OCI-LY7 (cell line): ENCODE measurements at regions not wholly inside any gene's neighbourhood (a gene's known extent, or its start where the extent isn't known, plus 50 kb on each side); places are given as distances from the start of the nearest gene placed in this dataset.

Source experiments
- BruUV-seq: library from RNA; stranded (reverse); fragments of 400-500 nt; replicated peaks from 2 replicates; lab custom pipeline; 2021; lab: Mats Ljungman, UMichigan
- CTCF ChIA-PET: fragments of 300-600 bp; sonication (Branson Sonifier 250); formaldehyde crosslinking; loops from one replicate; lab custom pipeline; 2022; ENCODE audit warnings: antibody characterized with exemption; ENCODE audit not compliant: unreplicated experiment; lab: Charles Lee
- POLR2A ChIA-PET: fragments of 300-600 bp; sonication (Branson Sonifier 250); formaldehyde crosslinking; loops from one replicate; lab custom pipeline; 2022; ENCODE audit warnings: antibody characterized with exemption; lab: Charles Lee
- DNase-seq: peaks from one replicate; pipeline ENCODE4 v3.0.0-alpha.2; 2015; ENCODE audit warnings: low spot score
- H2AFZ ChIP-seq: fragments of 200-600 bp; sonication (generic), shearing (Covaris generic); 2 replicates; pipeline ENCODE4 v1.6.1; 2014; ENCODE audit warnings: mild to moderate bottlenecking, antibody characterized with exemption, low read length, moderate library complexity
- H3K27ac ChIP-seq: fragments of 200-600 bp; sonication (generic); 2 replicates; pipeline ENCODE4 v1.5.1; 2014; ENCODE audit warnings: mixed run types, low read depth, mild to moderate bottlenecking, moderate library complexity, low read length, inconsistent platforms; ENCODE audit not compliant: poor library complexity, severe bottlenecking
- H3K36me3 ChIP-seq: fragments of 200-600 bp; sonication (generic); 2 replicates; pipeline ENCODE4 v1.6.1; 2014; ENCODE audit warnings: mild to moderate bottlenecking, antibody characterized with exemption, low read length, moderate library complexity, mixed read lengths; ENCODE audit not compliant: insufficient read depth
- H3K4me1 ChIP-seq: fragments of 200-600 bp; sonication (generic); 2 replicates; pipeline ENCODE4 v1.5.1; 2014; ENCODE audit warnings: mild to moderate bottlenecking, low read length; ENCODE audit not compliant: insufficient read depth, poor library complexity, severe bottlenecking
- H3K4me2 ChIP-seq: fragments of 200-600 bp; sonication (generic); 2 replicates; pipeline ENCODE4 v1.6.1; 2014; ENCODE audit warnings: mild to moderate bottlenecking, low read length
- H3K4me3 ChIP-seq: fragments of 200-600 bp; sonication (generic); 2 replicates; pipeline ENCODE4 v1.5.1; 2014; ENCODE audit warnings: mild to moderate bottlenecking, low read depth, low read length; ENCODE audit not compliant: poor library complexity, severe bottlenecking
- H3K79me2 ChIP-seq: fragments of 200-600 bp; sonication (generic); 2 replicates; pipeline ENCODE4 v1.6.1; 2016; ENCODE audit warnings: low read depth, mild to moderate bottlenecking, low read length, moderate library complexity, mixed read lengths; ENCODE audit not compliant: insufficient read depth
- H3K9me2 ChIP-seq: fragments of 200-600 bp; sonication (generic); 2 replicates; pipeline ENCODE4 v1.6.1; 2016; ENCODE audit warnings: mild to moderate bottlenecking, low read length, mixed read lengths; ENCODE audit not compliant: insufficient read depth
- H3K9me3 ChIP-seq: fragments of 200-600 bp; sonication (generic); 2 replicates; pipeline ENCODE4 v1.6.1; 2014; ENCODE audit warnings: mild to moderate bottlenecking, mixed run types, low read length, mixed read lengths
- H4K20me1 ChIP-seq: fragments of 200-600 bp; sonication (generic); 2 replicates; pipeline ENCODE4 v1.6.1; 2014; ENCODE audit warnings: mild to moderate bottlenecking, antibody characterized with exemption, low read length, moderate library complexity, mixed read lengths; ENCODE audit not compliant: insufficient read depth
- CTCF ChIP-seq: fragments of 200-600 bp; sonication (generic); conservative IDR thresholded peaks from 2 replicates; pipeline ENCODE4 v1.5.1; 2014; ENCODE audit warnings: mild to moderate bottlenecking, antibody characterized with exemption, low read length, moderate library complexity, mixed read lengths
- EZH2phosphoT487 ChIP-seq: fragments of 200-600 bp; sonication (generic); IDR thresholded peaks from 2 replicates; pipeline ENCODE4 v1.6.1; 2018; ENCODE audit warnings: low read depth, borderline replicate concordance, mild to moderate bottlenecking, mixed run types, antibody characterized with exemption, low read length, moderate library complexity, mixed read lengths
- intact Hi-C: fragments of 100-400 bp; cut with micrococcal nuclease; formaldehyde crosslinking; loops from one replicate; pipeline ENCODE4 v1.10.0; 2022; ENCODE audit not compliant: unreplicated experiment

- Histone ChIP-seq H3K9me3 (no peaks in the 10 kb centered on the region), H3K36me3 (no peaks in the 10 kb centered on the region), H4K20me1 (no peaks in the 10 kb centered on the region), H2AFZ (no peak overlapping the region), H3K4me2 (no peak overlapping the region), H3K9me2 (no peaks in the 10 kb centered on the region), H3K79me2 (no peaks in the 10 kb centered on the region), H3K27ac (no peak overlapping the region), H3K4me1 (no peaks in the 10 kb centered on the region), H3K4me3 (no peak overlapping the region)
- ChIA-PET POLR2A (no interaction called here), CTCF (no interaction called here)
- intact Hi-C loops: no loop called here
- no peak for DNase-seq
- no TSS peak for BruUV-seq
- TF ChIP-seq EZH2phosphoT487: no peak
- no peak for TF ChIP-seq CTCF
Observed at GRCh38 chrX:96621811-96622210, 62.8 kb upstream of the DIAPH2 start.
